GM12873 (cell line): ENCODE measurements at regions not wholly inside any gene's neighbourhood (a gene's known extent, or its start where the extent isn't known, plus 50 kb on each side); places are given as distances from the start of the nearest gene placed in this dataset.

Experiments
- TF ChIP-seq, protein P1 (sequence below): IDR thresholded peaks from 2 replicates; pipeline ENCODE4 v1.5.1; 2012; ENCODE audit warnings: low read depth, mild to moderate bottlenecking, moderate library complexity, low read length, control low read depth; ENCODE audit not compliant: insufficient read depth; ENCODE audit errors: missing control alignments

- TF ChIP-seq, protein P1, sequence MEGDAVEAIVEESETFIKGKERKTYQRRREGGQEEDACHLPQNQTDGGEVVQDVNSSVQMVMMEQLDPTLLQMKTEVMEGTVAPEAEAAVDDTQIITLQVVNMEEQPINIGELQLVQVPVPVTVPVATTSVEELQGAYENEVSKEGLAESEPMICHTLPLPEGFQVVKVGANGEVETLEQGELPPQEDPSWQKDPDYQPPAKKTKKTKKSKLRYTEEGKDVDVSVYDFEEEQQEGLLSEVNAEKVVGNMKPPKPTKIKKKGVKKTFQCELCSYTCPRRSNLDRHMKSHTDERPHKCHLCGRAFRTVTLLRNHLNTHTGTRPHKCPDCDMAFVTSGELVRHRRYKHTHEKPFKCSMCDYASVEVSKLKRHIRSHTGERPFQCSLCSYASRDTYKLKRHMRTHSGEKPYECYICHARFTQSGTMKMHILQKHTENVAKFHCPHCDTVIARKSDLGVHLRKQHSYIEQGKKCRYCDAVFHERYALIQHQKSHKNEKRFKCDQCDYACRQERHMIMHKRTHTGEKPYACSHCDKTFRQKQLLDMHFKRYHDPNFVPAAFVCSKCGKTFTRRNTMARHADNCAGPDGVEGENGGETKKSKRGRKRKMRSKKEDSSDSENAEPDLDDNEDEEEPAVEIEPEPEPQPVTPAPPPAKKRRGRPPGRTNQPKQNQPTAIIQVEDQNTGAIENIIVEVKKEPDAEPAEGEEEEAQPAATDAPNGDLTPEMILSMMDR = no peak
These were observed 105.2 kb upstream of the FRG1 start for GRCh38 chr4:189835505-189835904.

GRCh38 chr4:189837471-189837870 is 103.2 kb upstream of the FRG1 start:
- TF ChIP-seq, protein P1 = no peak

- TF ChIP-seq, protein P1 = no peak
These were observed 101.7 kb upstream of the FRG1 start for GRCh38 chr4:189838821-189839497.

- TF ChIP-seq, protein P1 = no peak
These were observed 100.3 kb upstream of the FRG1 start for GRCh38 chr4:189840356-189840755.

- TF ChIP-seq, protein P1 = no peak
These were observed 97.2 kb upstream of the FRG1 start for GRCh38 chr4:189843413-189844009.

- TF ChIP-seq, protein P1 = no peak
These were observed 95.4 kb upstream of the FRG1 start for GRCh38 chr4:189845145-189845846.

GRCh38 chr4:189850239-189850856 is 90.3 kb upstream of the FRG1 start:
- TF ChIP-seq, protein P1 = no peak
